ENCODE measurements at regions not wholly inside any gene's neighbourhood (a gene's known extent, or its start where the extent isn't known, plus 50 kb on each side); places are given as distances from the start of the nearest gene placed in this dataset.

DNA sequence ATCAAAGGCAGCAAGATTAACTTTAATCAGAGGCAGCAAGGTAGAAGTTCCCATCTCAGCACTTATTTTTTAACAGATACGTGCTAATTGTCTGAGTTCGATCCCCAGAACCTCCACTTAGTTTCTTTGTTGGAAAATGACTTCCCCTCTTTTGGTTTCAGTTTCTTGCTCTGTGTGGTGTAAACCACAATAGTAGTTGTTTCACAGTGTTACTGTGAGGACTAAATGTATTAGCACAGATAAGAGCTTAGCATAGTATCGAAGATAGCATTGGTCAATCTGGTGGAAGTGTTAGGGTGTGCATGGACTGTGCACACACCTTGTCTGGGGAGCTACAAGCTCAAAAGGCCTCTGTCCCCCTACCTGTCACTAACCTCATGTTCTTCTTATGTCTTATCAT, 988.3 kb upstream of the GYPC start:
- H3K4me2 ChIP-seq (ENCODE audit: low read depth, low read length) = no peak overlapping the region
- intact Hi-C loops (cut with micrococcal nuclease; ENCODE audit: unreplicated experiment) = no loop called here
- H3K9ac ChIP-seq (ENCODE audit: insufficient read depth, low read depth, low read length) = no peak overlapping the region
- no TSS peak for BruUV-seq (replicated peaks)
- in situ Hi-C loops (cut with HindIII; ENCODE audit: extremely low pct_ligation_motif_present, low pct_unique_long_range_greater_than_20kb) = no loop called here
- WGBS (ENCODE audit: low lambda C conversion rate) = under 1% methylated on average over 3 of the region's 3 CpGs
- H3K4me3 ChIP-seq (replicated peaks in 1 of 3; ENCODE audit: insufficient read depth in 1 of 3, low read depth in 2 of 3, low read length in 3 of 3) = no peak overlapping the region
- peaks cover 60% of the 10 kb centered on the region for H3K9me3 ChIP-seq (ENCODE audit: low read length)
- POLR2A ChIA-PET = no interaction called here
- no peak overlapping the region for H3K27ac ChIP-seq (ENCODE audit: extremely low read length, insufficient read depth, low read length)
- H3K27me3 ChIP-seq (ENCODE audit: control insufficient read depth in 1 of 2, insufficient read depth in 2 of 2, low read length in 2 of 2) = no peaks in the 10 kb centered on the region
- ATAC-seq (no peak), FAIRE-seq (no peak), DNase-seq (ENCODE audit: low spot score) (no peak)
- no peaks in the 10 kb centered on the region for H3K4me1 ChIP-seq (ENCODE audit: insufficient read depth, low read length)
- no peaks in the 10 kb centered on the region for H4K20me1 ChIP-seq (ENCODE audit: insufficient read depth, low read length)
- H3K36me3 ChIP-seq (replicated peaks in 1 of 2; ENCODE audit: control insufficient read depth in 1 of 2, insufficient read depth in 2 of 2, low read length in 2 of 2) = no peaks in the 10 kb centered on the region
- H3K79me2 ChIP-seq (ENCODE audit: insufficient read depth, low read length) = no peaks in the 10 kb centered on the region
- CTCF ChIA-PET (ENCODE audit: low intra/inter-chr PET ratio, low total read pairs) = no interaction called here
- TF ChIP-seq ZNF547 (CRISPR knock-in tag; IDR thresholded peaks at IDR 0.05) (no peak), ZNF563 (CRISPR knock-in tag; IDR thresholded peaks at IDR 0.05) (no peak)
- TF ChIP-seq, protein P1, sequence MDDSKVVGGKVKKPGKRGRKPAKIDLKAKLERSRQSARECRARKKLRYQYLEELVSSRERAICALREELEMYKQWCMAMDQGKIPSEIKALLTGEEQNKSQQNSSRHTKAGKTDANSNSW (CRISPR knock-in tag; IDR thresholded peaks at IDR 0.05; ENCODE audit: borderline replicate concordance) = no peak
- H2AFZ ChIP-seq (ENCODE audit: low read length) = no peak overlapping the region

DNA sequence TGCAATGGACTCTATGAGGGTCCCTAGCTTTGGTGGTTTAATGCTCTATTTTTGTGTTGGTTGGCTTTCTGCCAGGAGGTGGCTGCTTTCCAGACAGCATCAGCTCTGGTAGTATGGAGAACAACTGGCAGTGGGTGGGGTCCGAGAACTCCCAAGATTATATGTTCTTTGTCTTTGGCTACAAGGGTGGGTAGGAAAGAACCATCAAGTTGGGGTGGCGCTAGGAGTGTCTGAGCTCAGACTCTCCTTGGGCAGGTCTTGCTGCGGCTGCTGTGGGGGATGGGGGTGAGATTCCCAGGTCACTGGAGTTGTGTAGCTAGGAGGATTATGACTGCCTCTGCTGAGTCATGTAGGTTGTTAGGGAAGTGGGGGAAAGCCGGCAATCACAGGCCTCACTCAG, 976.1 kb upstream of the GYPC start:
- Histone ChIP-seq H3K36me3 (replicated peaks in 1 of 2; ENCODE audit: control insufficient read depth in 1 of 2, insufficient read depth in 2 of 2, low read length in 2 of 2) (no peaks in the 10 kb centered on the region), H3K4me3 (replicated peaks in 1 of 3; ENCODE audit: insufficient read depth in 1 of 3, low read depth in 2 of 3, low read length in 3 of 3) (no peak overlapping the region), H2AFZ (ENCODE audit: low read length) (no peak overlapping the region), H3K4me2 (ENCODE audit: low read depth, low read length) (no peak overlapping the region), H4K20me1 (ENCODE audit: insufficient read depth, low read length) (no peaks in the 10 kb centered on the region), H3K4me1 (ENCODE audit: insufficient read depth, low read length) (no peaks in the 10 kb centered on the region), H3K79me2 (ENCODE audit: insufficient read depth, low read length) (no peaks in the 10 kb centered on the region), H3K9ac (ENCODE audit: insufficient read depth, low read depth, low read length) (no peak overlapping the region), H3K27ac (ENCODE audit: extremely low read length, insufficient read depth, low read length) (no peak overlapping the region), H3K27me3 (ENCODE audit: control insufficient read depth in 1 of 2, insufficient read depth in 2 of 2, low read length in 2 of 2) (no peaks in the 10 kb centered on the region), H3K9me3 (ENCODE audit: low read length) (peaks cover 43% of the 10 kb centered on the region)
- POLR2A ChIA-PET = no interaction called here
- CTCF ChIA-PET (ENCODE audit: low intra/inter-chr PET ratio, low total read pairs) = no interaction called here
- BruUV-seq (replicated peaks) = no TSS peak
- no peak for ATAC-seq
- 11% methylated on average over 4 of the region's 4 CpGs for WGBS (ENCODE audit: low lambda C conversion rate)
- TF ChIP-seq DZIP1 (CRISPR knock-in tag; IDR thresholded peaks at IDR 0.05) (no peak), JUN (CRISPR knock-in tag; IDR thresholded peaks at IDR 0.05) (no peak), ATAD3A (CRISPR knock-in tag; IDR thresholded peaks at IDR 0.05) (no peak), ZFP82 (CRISPR knock-in tag; IDR thresholded peaks at IDR 0.05; ENCODE audit: borderline replicate concordance) (no peak), REXO4 (CRISPR knock-in tag; IDR thresholded peaks at IDR 0.05; ENCODE audit: borderline replicate concordance) (no peak), AGO2 (optimal IDR thresholded peaks at IDR 0.05; ENCODE audit: low read depth, low read length) (no peak), SP2 (CRISPR knock-in tag; IDR thresholded peaks at IDR 0.05) (no peak), ZBTB1 (CRISPR knock-in tag; IDR thresholded peaks at IDR 0.05; ENCODE audit: borderline replicate concordance) (no peak), ZNF792 (CRISPR knock-in tag; IDR thresholded peaks at IDR 0.05) (no peak), HNF4G (IDR thresholded peaks at IDR 0.05; ENCODE audit: borderline replicate concordance, low read depth, low read length) (no peak), HNF4G (CRISPR knock-in tag; IDR thresholded peaks at IDR 0.05; ENCODE audit: borderline replicate concordance, low read depth) (no peak), XRCC5 (optimal IDR thresholded peaks at IDR 0.05; ENCODE audit: low read length) (no peak)
- in situ Hi-C loops (cut with HindIII; ENCODE audit: extremely low pct_ligation_motif_present, low pct_unique_long_range_greater_than_20kb) (no loop called here), intact Hi-C loops (cut with micrococcal nuclease; ENCODE audit: unreplicated experiment) (no loop called here)
- DNase-seq (ENCODE audit: low spot score) = no peak
- no peak for FAIRE-seq

All from HepG2 (cell line).